NOMO-1 (cell line): ENCODE measurements at regions not wholly inside any gene's neighbourhood (a gene's known extent, or its start where the extent isn't known, plus 50 kb on each side); places are given as distances from the start of the nearest gene placed in this dataset.
"Not testable (repeated sequence)": the region's sequence is repeated elsewhere in the genome, so short reads cannot be mapped to it uniquely, and the experiment has no call there.

Experiments used
- DNase-seq, 2 experiments: peaks; one replicate each; lab custom pipeline; 2025; ENCODE audit not compliant: unreplicated experiment in 2 of 2; lab: John Stamatoyannopoulos, UW

DNA sequence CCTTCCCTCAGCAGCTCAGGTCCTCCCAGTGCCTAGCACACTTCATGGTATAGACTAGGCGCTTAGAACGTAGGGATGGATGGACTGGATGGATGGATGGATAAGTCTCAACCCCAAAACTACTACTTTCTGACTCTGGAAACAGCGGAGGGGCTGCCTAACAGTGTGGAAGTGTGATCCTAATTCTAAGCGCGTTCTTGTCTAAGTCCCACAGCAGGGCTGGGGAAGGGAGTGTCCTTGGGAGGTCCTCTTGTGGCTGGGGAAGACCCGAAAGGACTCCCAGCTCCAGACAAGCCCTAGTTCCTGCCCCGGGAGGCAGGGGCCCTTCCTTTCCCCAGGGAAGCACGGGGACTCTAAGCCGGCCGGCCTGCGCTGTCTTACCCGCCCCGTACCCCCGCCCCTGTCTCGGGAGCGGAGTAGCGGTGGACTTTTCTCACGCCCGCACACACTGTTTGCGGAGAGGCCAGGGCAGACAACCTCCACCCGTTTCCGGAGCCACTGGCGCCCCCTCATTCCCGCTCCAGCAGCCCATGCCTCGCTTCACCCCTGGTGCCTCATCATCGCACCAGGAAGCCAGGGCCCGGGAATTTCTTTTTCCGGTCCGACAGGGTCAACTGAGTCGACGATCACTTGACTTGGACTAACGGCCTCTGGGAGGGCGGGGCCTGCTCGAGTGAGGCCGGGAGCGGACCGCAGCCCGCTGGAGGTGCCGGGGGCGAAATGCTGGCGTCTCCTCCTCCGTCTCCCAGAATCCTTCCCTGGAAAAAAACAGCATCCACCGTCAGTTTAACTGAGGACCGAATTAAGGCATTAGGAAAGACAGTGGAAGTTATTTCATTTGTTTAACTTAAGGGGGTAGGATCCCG lies 133.3 kb downstream of the TBC1D2B start:
- peak; percentile 52 to 60 for DNase-seq

GRCh38 chr15:77942611-77943211 lies 134.8 kb downstream of the TBC1D2B start:
- no peak for DNase-seq

- not testable (repeated sequence) for DNase-seq
These were observed 136.3 kb downstream of the TBC1D2B start for GRCh38 chr15:77941090-77941827.

DNA sequence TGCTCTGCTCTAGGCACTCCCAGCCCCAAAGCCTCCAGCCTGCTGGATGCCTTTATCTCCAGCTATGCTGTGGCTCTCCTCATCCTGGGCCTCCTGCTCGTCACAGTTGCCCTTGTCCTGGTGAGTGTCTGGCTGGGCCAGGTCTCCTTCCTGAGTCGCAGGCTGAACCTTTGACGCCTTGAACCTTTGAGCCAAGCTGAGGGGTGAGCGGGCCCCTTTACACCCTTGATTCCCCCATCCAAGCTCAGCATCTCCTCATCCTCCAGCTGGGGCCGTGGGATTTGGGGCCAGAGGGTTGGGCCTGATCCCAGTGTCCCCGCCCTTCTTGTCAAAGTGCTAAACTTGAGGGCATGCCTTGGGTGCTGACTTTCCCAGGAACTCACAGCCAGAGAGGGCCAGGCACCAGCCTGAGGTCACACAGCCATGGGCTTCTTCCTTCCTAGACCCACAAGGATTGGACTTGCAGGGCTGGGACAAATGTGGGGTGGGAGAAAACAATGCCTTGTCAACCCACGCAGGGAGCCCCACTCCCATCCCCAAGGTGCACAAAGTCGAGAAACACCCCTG lies 137.0 kb downstream of the TBC1D2B start:
- DNase-seq, result no peak

DNA sequence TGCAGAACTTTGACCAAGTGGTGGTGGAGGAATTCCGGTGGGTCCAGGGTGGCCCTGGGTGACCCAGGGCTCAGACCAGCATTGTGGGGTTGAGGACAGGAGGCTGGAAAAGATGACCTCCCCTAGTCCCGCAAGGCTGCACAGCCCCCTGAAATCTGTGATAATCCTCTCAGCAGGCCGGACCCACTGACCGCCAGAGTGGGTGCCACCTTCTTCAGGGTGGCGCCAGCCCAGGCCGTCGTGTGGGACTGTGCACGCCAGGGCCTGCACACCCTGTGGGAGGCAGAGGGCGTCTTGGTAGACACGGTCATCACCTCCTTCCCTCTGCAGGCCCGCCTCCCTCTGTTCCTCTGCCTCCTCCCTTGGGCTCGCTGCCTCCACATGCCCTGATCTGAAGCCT lies 137.7 kb downstream of the TBC1D2B start:
- no peak for DNase-seq

DNA sequence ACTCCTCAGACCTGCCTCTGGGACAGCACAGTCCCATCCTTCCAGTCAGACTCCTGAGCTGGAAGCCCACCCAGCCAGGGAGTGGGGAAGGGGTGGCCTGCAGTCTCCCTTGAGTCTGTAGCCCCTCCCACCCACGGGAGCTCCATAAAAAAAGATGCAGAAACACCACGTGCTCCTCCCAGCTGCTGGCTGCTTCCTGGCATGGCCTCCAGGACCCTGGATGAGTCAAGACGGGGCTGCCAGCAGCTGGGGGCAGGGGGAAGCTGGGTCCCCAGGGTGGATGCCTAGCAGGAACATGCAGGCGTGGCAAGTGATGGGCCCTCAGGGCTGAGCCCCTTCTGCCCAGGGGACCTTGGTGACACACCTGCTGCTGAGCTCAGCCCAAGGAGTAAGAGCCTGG lies 138.5 kb downstream of the TBC1D2B start:
- not testable (repeated sequence) for DNase-seq

- DNase-seq, result not testable (repeated sequence)
These were observed 139.0 kb downstream of the TBC1D2B start for GRCh38 chr15:77938546-77938945.

- DNase-seq, result not testable (repeated sequence)
These were observed 140.9 kb downstream of the TBC1D2B start for GRCh38 chr15:77936567-77936966.

DNA sequence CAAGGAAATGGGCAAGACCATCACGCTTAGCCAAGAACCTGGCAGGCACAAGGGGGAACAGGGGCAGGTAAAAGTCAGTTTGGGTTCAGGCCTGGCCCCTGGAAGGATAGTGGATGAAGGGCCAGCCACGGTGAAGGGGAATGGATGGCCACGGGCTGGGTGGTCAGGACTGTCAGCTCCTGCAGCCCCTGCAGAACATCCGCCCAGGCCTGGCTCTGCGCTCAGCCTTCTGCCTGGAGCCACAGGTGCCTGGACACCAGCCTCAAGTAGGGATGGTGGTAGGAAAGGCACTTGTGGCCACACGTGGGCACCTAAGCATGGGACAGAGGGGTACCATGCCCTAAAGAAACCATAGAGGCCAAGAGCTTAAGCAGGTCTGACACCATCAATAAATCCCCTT lies 143.0 kb downstream of the TBC1D2B start:
- not testable (repeated sequence) for DNase-seq

- DNase-seq, result not testable (repeated sequence)
These were observed 146.6 kb downstream of the TBC1D2B start for GRCh38 chr15:77930907-77931306.

GRCh38 chr15:77930490-77930889 lies 147.0 kb downstream of the TBC1D2B start:
- DNase-seq, result not testable (repeated sequence)

DNA sequence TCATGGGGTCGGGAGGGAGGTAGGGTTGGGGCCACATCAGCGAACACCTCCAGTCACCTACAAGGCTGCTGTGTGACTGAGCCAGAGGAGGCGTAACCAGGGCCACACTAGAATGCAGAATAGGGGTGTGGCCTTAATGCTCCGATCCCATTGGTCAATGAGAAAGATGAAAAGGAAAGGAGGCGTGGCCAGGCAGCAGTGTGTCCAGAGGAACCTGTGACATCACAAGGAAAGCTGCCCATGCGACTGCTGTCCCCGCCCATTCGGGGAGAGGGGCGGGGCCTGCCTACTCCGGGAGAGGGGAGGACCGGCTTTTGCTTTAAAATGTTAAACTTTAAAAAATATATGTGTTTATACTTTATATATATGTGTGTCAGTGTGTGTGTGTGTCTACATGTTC lies 150.7 kb downstream of the TBC1D2B start:
- not testable (repeated sequence) for DNase-seq

- not testable (repeated sequence) for DNase-seq
These were observed 151.2 kb downstream of the TBC1D2B start for GRCh38 chr15:77926296-77926695.

DNA sequence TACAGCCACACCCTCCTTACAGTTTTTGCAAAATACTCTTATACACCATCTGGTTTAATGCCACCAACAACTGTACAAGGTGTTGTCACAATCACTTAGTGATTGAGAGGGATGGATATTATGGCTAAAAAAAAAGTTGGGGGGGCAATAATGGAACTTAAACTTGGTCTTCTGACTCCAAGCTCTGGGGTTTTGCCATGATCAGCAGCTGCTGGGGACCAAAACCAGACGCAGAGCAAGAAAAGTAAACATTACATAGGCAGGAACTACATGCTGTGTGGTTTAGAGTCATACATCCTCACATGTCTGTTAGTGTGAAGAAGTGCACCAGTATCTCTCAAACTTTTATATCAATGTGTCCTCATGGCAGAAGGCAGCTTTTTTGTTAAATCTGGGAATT lies 152.4 kb downstream of the TBC1D2B start:
- not testable (repeated sequence) for DNase-seq

GRCh38 chr15:77921664-77922063 lies 155.8 kb downstream of the TBC1D2B start:
- DNase-seq, result no peak

- not testable (repeated sequence) for DNase-seq
These were observed 160.4 kb downstream of the TBC1D2B start for GRCh38 chr15:77916966-77917635.

DNA sequence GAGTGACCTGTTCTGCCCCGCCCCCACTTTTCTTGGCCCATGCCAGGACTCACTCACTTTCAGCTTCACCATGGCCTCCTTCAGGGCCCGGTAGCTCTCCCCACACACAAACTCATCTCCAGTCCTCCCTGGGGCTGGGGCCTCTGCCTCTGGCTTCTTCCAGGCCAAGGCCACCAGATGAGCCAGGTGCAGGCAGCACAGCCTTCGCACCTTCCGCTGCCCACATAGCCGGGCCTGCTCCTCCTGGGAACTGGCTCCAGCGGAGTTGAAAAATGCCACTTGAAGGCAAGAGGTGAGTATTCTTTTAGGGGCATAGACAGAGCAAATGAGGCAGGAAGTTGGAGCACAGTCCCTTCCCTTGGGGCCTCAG lies 161.6 kb downstream of the TBC1D2B start:
- not testable (repeated sequence) for DNase-seq

GRCh38 chr15:77915261-77915960 lies 162.1 kb downstream of the TBC1D2B start:
- DNase-seq, result no peak

DNA sequence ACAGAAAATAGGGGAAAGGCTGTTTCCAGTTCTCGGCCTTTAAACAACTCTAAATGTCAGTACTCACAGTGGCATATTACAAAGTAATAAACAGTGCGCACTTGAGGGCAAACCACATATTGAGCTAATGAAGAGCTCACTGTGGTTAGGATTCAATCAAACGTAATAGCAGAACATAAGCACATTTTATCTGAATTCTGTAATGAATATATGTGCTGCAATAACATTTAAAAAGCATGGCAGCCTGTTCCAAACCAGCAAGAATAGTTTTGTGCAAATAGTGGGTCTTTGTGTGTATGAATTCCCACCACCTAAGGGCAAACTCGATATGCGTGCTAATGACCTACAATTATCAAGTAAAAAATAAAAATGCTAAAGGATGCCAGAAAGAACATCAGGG lies 163.0 kb downstream of the TBC1D2B start:
- not testable (repeated sequence) for DNase-seq
